Thymus (tissue), 11 donors: ENCODE measurements at regions not wholly inside any gene's neighbourhood (a gene's known extent, or its start where the extent isn't known, plus 50 kb on each side); places are given as distances from the start of the nearest gene placed in this dataset.

Experiments used
- DNase-seq, 9 donors: peaks; one replicate each; pipeline ENCODE4 v3.0.0-alpha.2; 2013; ENCODE audit warnings: low spot score in 9 of 9, low read depth in 6 of 9, missing footprints in 1 of 9
- H3K27ac ChIP-seq, 2 donors: one replicate each; pipeline ENCODE4 v1.5.1; 2013; ENCODE audit warnings: control low read depth in 1 of 2, low read depth in 1 of 2, low read length in 1 of 2, mild to moderate bottlenecking in 1 of 2, moderate library complexity in 1 of 2
- H3K27me3 ChIP-seq, 2 donors: one replicate each; pipeline ENCODE4 v1.5.1; 2013; ENCODE audit warnings: low read length in 1 of 2; ENCODE audit not compliant: control insufficient read depth in 2 of 2, insufficient read depth in 1 of 2
- H3K36me3 ChIP-seq, 2 donors: one replicate each; pipeline ENCODE4 v1.5.1; 2013; ENCODE audit warnings: low read length in 1 of 2, mild to moderate bottlenecking in 1 of 2, moderate library complexity in 1 of 2; ENCODE audit not compliant: control insufficient read depth in 2 of 2, insufficient read depth in 2 of 2
- H3K4me1 ChIP-seq, 2 donors: one replicate each; pipeline ENCODE4 v1.5.1; 2013; ENCODE audit warnings: low read length in 2 of 2; ENCODE audit not compliant: control insufficient read depth in 2 of 2, insufficient read depth in 2 of 2
- H3K4me3 ChIP-seq, 2 donors: one replicate each; pipeline ENCODE4 v1.5.1; 2013; ENCODE audit warnings: low read length in 2 of 2, control low read depth in 1 of 2, mild to moderate bottlenecking in 1 of 2
- H3K9me3 ChIP-seq, 2 donors: one replicate each; pipeline ENCODE4 v1.5.1; 2013; ENCODE audit warnings: low read length in 1 of 2, mild to moderate bottlenecking in 1 of 2; ENCODE audit not compliant: control insufficient read depth in 2 of 2, insufficient read depth in 1 of 2
- WGBS: extraction: QIAGEN DNeasy Blood & Tissue Kit; methylation state at CpG from one replicate; pipeline ENCODE4 v1.1.7; 2013; 5-methylcytosine and 5-hydroxymethylcytosine counted together
- donor health status: healthy.

DNA sequence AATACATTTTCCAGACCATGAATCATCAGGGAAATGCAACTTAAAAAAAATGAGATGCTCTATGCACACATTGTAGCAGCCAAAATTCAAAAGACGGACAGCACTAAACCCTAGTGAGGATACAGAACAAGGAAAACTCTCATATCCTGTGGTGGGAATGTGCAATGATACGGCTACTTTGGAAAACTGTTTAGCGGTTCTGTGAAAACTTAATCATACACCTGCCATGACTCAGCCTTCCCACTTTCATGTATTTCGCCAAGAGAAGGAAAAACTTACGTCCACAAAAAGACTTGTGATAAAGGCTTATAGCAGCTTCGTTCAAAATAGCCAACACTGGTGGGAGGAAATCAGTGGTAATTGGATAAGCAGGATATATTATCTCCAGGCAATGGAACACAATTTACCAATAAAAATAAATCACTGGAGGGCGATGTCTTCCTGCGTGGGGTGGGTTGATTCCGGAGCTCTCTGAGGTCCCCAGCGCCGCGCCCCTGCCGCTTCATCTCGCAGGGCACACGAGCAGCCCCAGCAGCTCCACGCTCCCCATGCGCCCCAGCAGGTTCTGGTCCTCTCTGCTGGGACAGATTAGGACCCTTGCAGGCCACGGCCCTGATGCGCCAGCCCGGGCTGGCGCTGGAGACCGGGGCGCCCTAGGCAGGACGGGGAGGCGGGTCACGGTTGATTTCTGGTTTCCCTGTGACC is 97.2 kb upstream of the ARHGEF7 start:
- Histone ChIP-seq H3K4me3 (no peak overlapping the region), H3K27ac (no peak overlapping the region), H3K4me1 (no peaks in the 10 kb centered on the region), H3K27me3 (no peaks in the 10 kb centered on the region), H3K36me3 (no peaks in the 10 kb centered on the region), H3K9me3 (peaks cover 2 to 11% of the 10 kb centered on the region in 2 donors)
- DNase-seq: no peak
- WGBS: 95% methylated on average over 26 of the region's 26 CpGs

DNA sequence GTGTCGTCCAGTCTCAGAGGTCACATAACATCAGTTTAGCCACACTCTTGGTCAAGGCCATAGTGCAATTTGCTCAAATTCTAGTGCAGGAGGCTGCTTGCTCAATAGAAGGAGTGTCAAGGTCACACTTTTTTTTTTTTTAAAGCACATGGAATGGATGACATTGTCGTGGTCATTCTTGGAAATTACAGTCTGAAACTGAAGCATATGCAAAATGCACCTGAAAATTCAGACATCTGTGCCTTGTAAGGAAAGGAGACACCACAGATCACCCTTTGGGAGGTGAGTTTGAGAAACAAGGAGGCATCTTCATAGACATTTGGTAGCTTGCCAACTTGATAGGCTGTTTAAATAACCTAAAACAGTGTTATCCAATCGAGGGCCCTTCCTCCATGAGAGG is 98.3 kb upstream of the ANKRD10 start:
- no peak for DNase-seq
- Histone ChIP-seq H3K27me3 (peaks cover 0 to 2% of the 10 kb centered on the region in 2 donors), H3K4me3 (no peak overlapping the region), H3K36me3 (no peaks in the 10 kb centered on the region), H3K4me1 (no peaks in the 10 kb centered on the region), H3K9me3 (no peaks in the 10 kb centered on the region), H3K27ac (no peak overlapping the region)
- 68% methylated on average over 3 of the region's 3 CpGs for WGBS

DNA sequence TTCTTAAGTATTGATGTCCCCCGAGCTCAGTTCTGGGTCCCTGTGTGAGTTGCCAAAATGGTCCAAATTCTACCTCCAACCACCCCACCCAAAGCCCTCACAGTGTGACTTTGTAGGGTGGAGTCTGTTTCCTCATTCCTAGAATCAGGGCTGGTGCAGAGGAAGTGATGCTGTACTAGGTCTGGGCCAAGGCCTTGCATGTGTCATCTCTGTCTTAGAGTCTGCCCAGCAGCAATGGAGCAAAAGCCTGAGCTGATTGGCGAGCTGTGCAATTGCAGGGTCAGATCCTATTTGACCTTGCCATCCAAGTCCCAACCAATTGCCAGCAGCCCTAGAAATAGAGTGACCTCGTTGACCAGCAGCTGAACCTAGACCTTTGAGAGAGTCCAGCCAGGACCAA is 97.0 kb upstream of the ANKRD10 start:
- Histone ChIP-seq H3K4me3 (no peak overlapping the region), H3K36me3 (no peaks in the 10 kb centered on the region), H3K4me1 (no peaks in the 10 kb centered on the region), H3K9me3 (no peaks in the 10 kb centered on the region), H3K27ac (no peak overlapping the region), H3K27me3 (peaks cover 0 to 2% of the 10 kb centered on the region in 2 donors)
- no peak for DNase-seq
- 90% methylated on average over 3 of the region's 3 CpGs for WGBS

DNA sequence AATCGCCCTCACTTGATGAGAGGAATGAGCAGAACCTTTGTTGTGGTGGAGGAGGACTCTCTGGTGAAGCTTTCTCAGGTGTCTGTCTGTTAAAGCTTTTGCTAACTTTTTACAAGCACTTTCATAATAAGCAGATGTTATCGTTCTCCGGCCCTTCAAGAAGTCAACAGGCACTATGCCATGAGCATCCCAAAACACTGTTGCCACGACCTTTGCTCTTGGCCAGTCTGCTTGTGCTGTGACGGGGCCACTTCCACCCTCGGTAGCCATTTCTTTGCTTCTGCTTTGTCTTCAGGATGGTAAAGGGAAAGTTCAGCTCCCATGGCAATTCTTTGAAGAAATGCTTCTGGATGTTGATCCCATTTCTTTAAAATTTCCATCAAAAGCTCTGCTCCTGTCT is 93.5 kb upstream of the ANKRD10 start:
- DNase-seq: no peak
- Histone ChIP-seq H3K9me3 (no peaks in the 10 kb centered on the region), H3K4me3 (no peak overlapping the region), H3K4me1 (no peaks in the 10 kb centered on the region), H3K36me3 (no peaks in the 10 kb centered on the region), H3K27ac (no peak overlapping the region), H3K27me3 (peaks cover 0 to 4% of the 10 kb centered on the region in 2 donors)
- 86% methylated on average over 6 of the region's 6 CpGs for WGBS

DNA sequence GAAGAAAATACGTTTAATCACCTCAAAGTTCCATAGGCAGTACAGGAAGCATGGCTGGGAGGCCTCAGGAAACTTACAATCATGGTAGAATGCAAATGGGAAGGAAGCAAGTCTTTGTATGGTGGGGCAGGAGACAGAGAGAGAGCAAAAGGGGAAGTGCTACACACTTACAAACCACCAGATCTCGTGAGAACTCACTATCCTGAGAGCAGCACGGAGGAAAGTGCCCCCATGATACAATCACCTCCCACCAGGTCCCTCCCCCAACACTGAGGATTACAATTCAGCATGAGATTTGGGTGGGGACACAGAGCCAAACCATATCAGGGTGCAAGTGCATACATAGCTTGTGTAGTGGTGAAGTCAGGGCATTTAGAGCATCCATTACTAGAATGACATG is 92.3 kb upstream of the ANKRD10 start:
- Histone ChIP-seq H3K27me3 (peaks cover 0 to 2% of the 10 kb centered on the region in 2 donors), H3K27ac (no peak overlapping the region), H3K4me1 (no peaks in the 10 kb centered on the region), H3K9me3 (no peaks in the 10 kb centered on the region), H3K4me3 (no peak overlapping the region), H3K36me3 (no peaks in the 10 kb centered on the region)
- no peak for DNase-seq
- 20% methylated on average over 3 of the region's 3 CpGs for WGBS

DNA sequence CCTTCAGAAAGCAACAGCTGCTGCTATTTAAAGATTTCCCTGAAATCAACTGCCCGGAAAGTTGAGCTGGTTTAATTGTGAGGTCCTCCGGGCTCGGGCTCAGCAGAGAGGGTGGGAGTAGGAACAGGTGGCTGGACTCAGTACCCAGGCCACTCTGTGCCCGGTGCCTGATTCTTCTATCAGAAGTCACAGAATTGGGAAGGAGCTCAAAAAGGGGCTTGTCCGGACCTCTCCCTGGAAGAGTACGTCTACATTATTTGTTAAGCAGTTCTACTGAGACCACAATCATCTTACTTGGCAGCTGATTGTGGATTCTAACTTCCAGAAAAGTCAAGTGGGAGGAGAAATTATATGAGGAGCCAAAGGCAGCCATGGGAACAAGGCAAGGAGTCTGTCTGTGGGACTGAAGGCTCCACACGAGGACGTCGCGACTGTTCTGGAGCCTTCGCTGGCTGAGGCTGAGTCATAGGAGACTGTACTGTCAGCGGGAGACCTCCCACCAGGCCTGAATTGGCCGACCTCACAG is 91.7 kb upstream of the ANKRD10 start:
- no peak for DNase-seq
- Histone ChIP-seq H3K9me3 (no peaks in the 10 kb centered on the region), H3K27ac (peak overlapping the region in 1 of 2 donors; percentile 19), H3K4me1 (no peaks in the 10 kb centered on the region), H3K4me3 (no peak overlapping the region), H3K36me3 (no peaks in the 10 kb centered on the region), H3K27me3 (peaks cover 0 to 2% of the 10 kb centered on the region in 2 donors)
- 90% methylated on average over 13 of the region's 13 CpGs for WGBS

DNA sequence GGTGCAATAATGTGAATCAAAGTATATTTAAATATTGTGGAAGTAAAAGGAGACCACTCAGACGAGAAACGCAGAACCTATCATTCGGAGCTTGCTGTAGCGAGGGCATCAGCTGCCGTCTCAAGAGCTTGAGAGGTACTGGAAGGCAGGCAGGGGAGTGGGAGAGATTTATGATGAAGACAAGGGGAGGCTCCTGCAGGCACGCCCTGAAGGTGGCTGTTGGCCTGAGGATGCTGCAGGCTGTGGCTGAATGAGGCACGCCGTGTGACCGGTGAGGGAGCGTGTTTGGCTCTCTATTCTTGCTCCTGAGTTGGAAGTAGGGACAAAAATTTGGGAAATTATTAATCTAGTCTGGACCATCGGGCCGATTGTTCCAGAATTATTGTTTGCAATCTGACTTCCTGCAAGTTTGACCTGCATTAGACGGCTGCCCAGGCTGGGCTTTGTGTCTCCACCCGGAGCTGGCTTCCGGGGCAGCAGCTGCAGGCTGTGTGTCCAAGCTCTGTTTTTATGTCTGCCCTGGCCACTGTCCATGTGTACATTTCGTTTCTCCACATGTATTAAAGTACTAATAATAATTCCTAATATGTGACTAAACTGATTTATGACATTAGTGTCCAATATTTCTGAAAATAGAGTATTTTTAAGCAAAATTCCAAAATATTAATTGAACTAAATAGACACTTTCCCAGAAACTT is 91.1 kb upstream of the ANKRD10 start:
- Histone ChIP-seq H3K27me3 (peaks cover 0 to 2% of the 10 kb centered on the region in 2 donors), H3K27ac (no peak overlapping the region), H3K4me1 (no peaks in the 10 kb centered on the region), H3K36me3 (no peaks in the 10 kb centered on the region), H3K4me3 (no peak overlapping the region), H3K9me3 (no peaks in the 10 kb centered on the region)
- no peak for DNase-seq
- 88% methylated on average over 16 of the region's 16 CpGs for WGBS

DNA sequence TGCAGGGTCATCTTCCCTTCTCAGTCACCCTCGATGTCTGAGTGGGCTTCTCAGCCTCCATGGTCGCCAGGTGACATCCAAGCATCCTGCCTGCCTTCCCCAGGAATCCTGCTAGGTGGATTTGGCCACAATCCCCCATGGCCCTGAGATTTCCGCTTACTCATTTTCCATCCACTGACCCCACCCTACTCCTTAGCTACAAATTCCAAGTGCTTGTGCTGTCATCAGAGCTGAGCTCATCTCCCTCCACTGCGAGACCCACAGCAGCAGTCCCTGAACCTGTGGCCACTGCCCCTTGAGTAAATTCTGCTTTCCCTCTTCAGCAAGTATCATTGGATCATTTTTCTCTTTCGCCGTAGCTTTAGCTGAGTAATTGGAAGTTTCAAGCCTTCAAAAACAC is 90.5 kb upstream of the ANKRD10 start:
- H3K9me3 ChIP-seq: no peaks in the 10 kb centered on the region
- no peaks in the 10 kb centered on the region for H3K36me3 ChIP-seq
- no peak for DNase-seq
- no peak overlapping the region for H3K4me3 ChIP-seq
- H3K4me1 ChIP-seq: no peaks in the 10 kb centered on the region
- 89% methylated on average over 6 of the region's 6 CpGs for WGBS
- peaks cover 0 to 2% of the 10 kb centered on the region in 2 donors for H3K27me3 ChIP-seq
- no peak overlapping the region for H3K27ac ChIP-seq

DNA sequence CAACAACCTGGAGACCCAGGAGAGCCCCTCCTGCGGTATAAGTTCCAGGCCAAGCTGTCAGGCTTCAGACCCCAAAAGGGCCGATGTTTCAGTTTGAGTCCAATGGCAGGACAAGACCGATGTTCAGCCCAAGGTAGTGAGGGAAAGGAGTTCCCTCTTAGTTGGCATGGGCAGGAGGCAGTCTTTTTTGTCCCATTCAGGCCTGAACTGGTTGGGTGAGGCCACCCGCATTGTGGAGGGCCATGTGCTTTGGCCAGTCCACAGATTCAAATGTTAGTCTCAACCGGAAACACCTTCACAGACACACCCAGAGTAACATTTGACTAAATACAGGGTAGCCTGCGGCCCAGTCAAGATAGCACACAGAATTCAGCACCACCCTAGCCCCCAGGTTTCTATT is 89.6 kb upstream of the ANKRD10 start:
- Histone ChIP-seq H3K27me3 (peaks cover 0 to 5% of the 10 kb centered on the region in 2 donors), H3K27ac (no peak overlapping the region), H3K4me3 (no peak overlapping the region), H3K36me3 (no peaks in the 10 kb centered on the region), H3K9me3 (no peaks in the 10 kb centered on the region), H3K4me1 (no peaks in the 10 kb centered on the region)
- 83% methylated on average over 6 of the region's 6 CpGs for WGBS
- no peak for DNase-seq
